ENCODE measurements at regions not wholly inside any gene's neighbourhood (a gene's known extent, or its start where the extent isn't known, plus 50 kb on each side); places are given as distances from the start of the nearest gene placed in this dataset.

DNA sequence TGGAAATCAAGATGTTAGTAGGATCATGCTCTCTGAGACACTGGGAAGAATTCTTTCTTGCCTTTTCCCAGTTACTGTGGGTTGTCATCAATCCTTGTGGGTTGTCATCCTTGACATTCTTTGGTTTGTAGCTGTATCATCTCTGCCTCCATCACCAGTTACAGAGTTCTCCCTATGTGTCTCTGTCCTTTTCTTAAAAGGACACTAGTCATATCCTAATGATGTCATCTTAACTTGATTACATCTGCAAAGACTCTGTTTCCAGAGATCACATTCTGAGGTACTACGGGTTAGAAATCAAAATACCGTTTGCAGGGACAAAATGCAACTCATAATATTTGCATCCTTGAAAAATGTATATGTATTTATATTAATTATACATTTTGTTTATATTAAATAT is 500.4 kb downstream of the ZBBX start:
- ChIA-PET POLR2A (no interaction called here), CTCF (ENCODE audit: low intra/inter-chr PET ratio) (no interaction called here)
- TF ChIP-seq IFI16 (CRISPR knock-in tag; IDR thresholded peaks at IDR 0.05) (no peak), ELF2 (CRISPR knock-in tag; IDR thresholded peaks at IDR 0.05) (no peak), ESRRB (CRISPR knock-in tag; IDR thresholded peaks at IDR 0.05; ENCODE audit: borderline replicate concordance) (no peak), MTA3 (IDR thresholded peaks at IDR 0.05; ENCODE audit: borderline replicate concordance) (no peak), RBM34 (IDR thresholded peaks at IDR 0.05; ENCODE audit: borderline replicate concordance, insufficient read depth, low read length) (no peak), TOE1 (IDR thresholded peaks at IDR 0.05; ENCODE audit: borderline replicate concordance) (no peak), TOE1 (CRISPR knock-in tag; IDR thresholded peaks at IDR 0.05; ENCODE audit: borderline replicate concordance, low read depth) (no peak)
- Histone ChIP-seq H3K4me3 (no peak overlapping the region), H4K20me1 (replicated peaks; ENCODE audit: control insufficient read depth, insufficient read depth, low read length) (no peaks in the 10 kb centered on the region), H3K9me1 (ENCODE audit: control insufficient read depth, insufficient read depth, low read length) (no peaks in the 10 kb centered on the region), H3K4me1 (replicated peaks in 1 of 2; ENCODE audit: control insufficient read depth in 2 of 2, insufficient read depth in 2 of 2, low read length in 2 of 2) (no peaks in the 10 kb centered on the region), H3K27me3 (ENCODE audit: control insufficient read depth in 2 of 2, insufficient read depth in 2 of 2, low read length in 2 of 2) (no peaks in the 10 kb centered on the region), H2AFZ (ENCODE audit: low read depth, low read length) (no peak overlapping the region), H3K36me3 (ENCODE audit: control insufficient read depth, insufficient read depth, low read length) (no peaks in the 10 kb centered on the region), H3K9me3 (replicated peaks; ENCODE audit: control insufficient read depth, insufficient read depth, low read depth, low read length) (no peaks in the 10 kb centered on the region), H3K4me2 (ENCODE audit: insufficient read depth, low read length) (no peak overlapping the region), H3K79me2 (ENCODE audit: control insufficient read depth, insufficient read depth, low read length) (no peaks in the 10 kb centered on the region), H3K9ac (ENCODE audit: insufficient read depth in 1 of 2, low read depth in 2 of 2, low read length in 2 of 2) (no peak overlapping the region), H3K27ac (ENCODE audit: extremely low read depth, low read depth, low read length) (no peak overlapping the region)
- WGBS (ENCODE audit: insufficient coverage, low coverage, missing lambda C conversion rate) = 0% methylated on average over 2 of the region's 2 CpGs
- FAIRE-seq (no peak), ATAC-seq (no peak), DNase-seq (ENCODE audit: extremely low read depth in 1 of 4, low spot score in 3 of 4) (no peak)
- BruUV-seq (replicated peaks) = no TSS peak
- in situ Hi-C loops (cut with MboI) = no loop called here
- intact Hi-C loops (cut with micrococcal nuclease) = no loop called here

- no peaks in the 10 kb centered on the region for H3K36me3 ChIP-seq (ENCODE audit: control insufficient read depth, insufficient read depth, low read length)
- ATAC-seq (no peak), FAIRE-seq (no peak), DNase-seq (ENCODE audit: extremely low read depth in 1 of 4, low spot score in 3 of 4) (no peak)
- no peaks in the 10 kb centered on the region for H3K27me3 ChIP-seq (ENCODE audit: control insufficient read depth in 2 of 2, insufficient read depth in 2 of 2, low read length in 2 of 2)
- H2AFZ ChIP-seq (ENCODE audit: low read depth, low read length) = no peak overlapping the region
- in situ Hi-C loops (cut with MboI) = no loop called here
- no peaks in the 10 kb centered on the region for H3K4me1 ChIP-seq (replicated peaks in 1 of 2; ENCODE audit: control insufficient read depth in 2 of 2, insufficient read depth in 2 of 2, low read length in 2 of 2)
- H3K27ac ChIP-seq (ENCODE audit: extremely low read depth, low read depth, low read length) = no peak overlapping the region
- H3K79me2 ChIP-seq (ENCODE audit: control insufficient read depth, insufficient read depth, low read length) = no peaks in the 10 kb centered on the region
- CTCF ChIA-PET (ENCODE audit: low intra/inter-chr PET ratio) = no interaction called here
- POLR2A ChIA-PET = no interaction called here
- H3K9me1 ChIP-seq (ENCODE audit: control insufficient read depth, insufficient read depth, low read length) = no peaks in the 10 kb centered on the region
- no peak overlapping the region for H3K9ac ChIP-seq (ENCODE audit: insufficient read depth in 1 of 2, low read depth in 2 of 2, low read length in 2 of 2)
- no peaks in the 10 kb centered on the region for H3K9me3 ChIP-seq (replicated peaks; ENCODE audit: control insufficient read depth, insufficient read depth, low read depth, low read length)
- intact Hi-C loops (cut with micrococcal nuclease) = no loop called here
- H3K4me2 ChIP-seq (ENCODE audit: insufficient read depth, low read length) = no peak overlapping the region
- no peaks in the 10 kb centered on the region for H4K20me1 ChIP-seq (replicated peaks; ENCODE audit: control insufficient read depth, insufficient read depth, low read length)
- BruUV-seq (replicated peaks) = no TSS peak
- H3K4me3 ChIP-seq = no peak overlapping the region
- TF ChIP-seq ZNF347 (CRISPR knock-in tag; IDR thresholded peaks at IDR 0.05; ENCODE audit: low read depth) (no peak), RBM22 (IDR thresholded peaks at IDR 0.05; ENCODE audit: low read depth, low read length, poor library complexity, severe bottlenecking) (no peak), SNIP1 (IDR thresholded peaks at IDR 0.05; ENCODE audit: low read depth) (no peak), HDGF (IDR thresholded peaks at IDR 0.05) (no peak), ESRRA (IDR thresholded peaks at IDR 0.05; ENCODE audit: borderline replicate concordance, low read depth) (no peak), ZNF561 (CRISPR knock-in tag; conservative IDR thresholded peaks at IDR 0.05) (no peak), CHD2 (IDR thresholded peaks at IDR 0.05; ENCODE audit: low read depth, low read length) (no peak), ZC3H8 (IDR thresholded peaks at IDR 0.05) (no peak), FOS (IDR thresholded peaks at IDR 0.05; ENCODE audit: extremely low read depth, insufficient read length) (no peak), NFATC3 (IDR thresholded peaks at IDR 0.05) (no peak), JUN (IDR thresholded peaks at IDR 0.05; ENCODE audit: borderline replicate concordance, low read depth, low read length) (no peak), JUN (CRISPR knock-in tag; IDR thresholded peaks at IDR 0.05; ENCODE audit: borderline replicate concordance) (no peak), ZNF263 (CRISPR knock-in tag; IDR thresholded peaks at IDR 0.05; ENCODE audit: borderline replicate concordance) (no peak), E2F4 (CRISPR knock-in tag; IDR thresholded peaks at IDR 0.05; ENCODE audit: low read depth) (no peak)
Observed at GRCh38 chr3:166877971-166878370, 502.1 kb downstream of the ZBBX start.

All from K562 (cell line).